Right lobe of liver (tissue), 6 donors: ENCODE measurements at regions not wholly inside any gene's neighbourhood (a gene's known extent, or its start where the extent isn't known, plus 50 kb on each side); places are given as distances from the start of the nearest gene placed in this dataset.

Experiments used
- ATAC-seq, 4 donors: fragments of 200-7000 bp; cut with Tn5 transposase; one replicate each; pipeline ENCODE4 v1.9.1; 2020; ENCODE audit warnings: mild to moderate bottlenecking in 4 of 4, moderate library complexity in 4 of 4
- DNase-seq, 3 donors: peaks; one replicate each; pipeline ENCODE4 v3.0.0-alpha.2; 2020
- H3K27ac ChIP-seq, 3 donors: fragments of 200-600 bp; one replicate each; pipeline ENCODE4 v1.8.0; 2022
- H3K27me3 ChIP-seq, 2 donors: fragments of 200-600 bp; one replicate each; pipeline ENCODE4 v1.8.0; 2022
- H3K36me3 ChIP-seq, 4 donors: fragments of 200-600 bp; sonication (generic) in 1 of 4; one replicate each; pipeline versions ENCODE4 v1.5.1 to v1.8.0; 2017 to 2022; ENCODE audit warnings: control low read depth in 1 of 4
- H3K4me1 ChIP-seq, 4 donors: fragments of 200-600 bp; sonication (generic) in 1 of 4; one replicate each; pipeline versions ENCODE4 v1.5.1 to v1.8.0; 2017 to 2022; ENCODE audit warnings: control low read depth in 1 of 4
- H3K4me3 ChIP-seq, 3 donors: fragments of 200-600 bp; one replicate each; pipeline ENCODE4 v1.8.0; 2022
- H3K9me3 ChIP-seq, 4 donors: fragments of 200-600 bp; sonication (generic) in 1 of 4; one replicate each; pipeline versions ENCODE4 v1.5.1 to v1.8.0; 2017 to 2022; ENCODE audit warnings: control low read depth in 1 of 4
- CTCF ChIP-seq, 4 donors: fragments of 200-600 bp in 3 of 4; fragments of 450-650 bp in 1 of 4; IDR thresholded peaks; one replicate each; pipeline versions ENCODE4 v1.5.1 to v1.8.0; 2016 to 2022; ENCODE audit warnings: antibody characterized with exemption in 4 of 4, mild to moderate bottlenecking in 2 of 4
- POLR2A ChIP-seq: fragments of 450-650 bp; IDR thresholded peaks from one replicate; pipeline ENCODE4 v1.6.1; 2017; ENCODE audit warnings: antibody characterized with exemption, mild to moderate bottlenecking
- WGBS: methylation state at CpG from one replicate; pipeline ENCODE4 v1.1.6; 2018; ENCODE audit warnings: low coverage, low lambda C conversion rate; ENCODE audit not compliant: insufficient coverage; ENCODE audit errors: missing lambda C conversion rate; 5-methylcytosine and 5-hydroxymethylcytosine counted together
- intact Hi-C, 2 donors: fragments of 100-400 bp; cut with DNase I; formaldehyde crosslinking; loops; one replicate each; pipeline versions ENCODE4 v1.11.2 to v1.14.1; 2022
- donor health status: DM: no; HTN: yes; CAD: no.
- donor health status: DM: no; HTN: no; CAD: no.
- donor health status: DM: no; HTN: no; CAD: no.
- donor health status: DM: no; HTN: yes; CAD: no.
- donor health status: DM: no; HTN: yes; CAD: no.

DNA sequence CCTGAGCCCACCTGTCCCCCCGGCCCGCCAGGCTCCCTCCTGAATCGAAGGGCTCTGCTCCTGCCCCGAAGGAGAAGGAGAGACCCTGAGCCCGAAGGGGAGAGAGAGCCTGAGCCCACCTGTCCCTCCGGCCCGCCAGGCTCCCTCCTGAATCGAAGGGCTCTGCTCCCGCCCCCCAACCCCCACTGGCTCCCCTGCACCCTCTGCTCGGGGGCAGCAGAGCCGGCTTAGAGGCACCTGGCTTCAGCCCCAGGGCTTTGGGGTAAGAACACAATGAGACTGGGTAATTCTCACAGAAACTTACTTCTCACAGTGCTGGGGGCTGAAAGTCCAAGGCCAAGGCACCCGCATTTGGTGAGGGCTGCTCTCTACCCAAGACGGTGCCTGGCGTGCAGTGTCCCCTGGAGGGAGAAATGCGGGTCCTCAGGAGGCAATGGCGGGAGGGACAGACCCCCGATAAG, 53.1 kb upstream of the FBRSL1 start:
- no peaks in the 10 kb centered on the region for H3K36me3 ChIP-seq
- H3K9me3 ChIP-seq, result no peaks in the 10 kb centered on the region
- no peak for DNase-seq
- WGBS, result 21% methylated on average over 6 of the region's 17 CpGs
- intact Hi-C loops, result no loop called here
- H3K27ac ChIP-seq, result no peak overlapping the region
- ATAC-seq, result no peak
- no peak overlapping the region for H3K4me3 ChIP-seq
- no peaks in the 10 kb centered on the region for H3K4me1 ChIP-seq
- TF ChIP-seq CTCF (IDR thresholded peaks at IDR 0.05) (no peak), POLR2A (no peak)
- H3K27me3 ChIP-seq, result no peaks in the 10 kb centered on the region

DNA sequence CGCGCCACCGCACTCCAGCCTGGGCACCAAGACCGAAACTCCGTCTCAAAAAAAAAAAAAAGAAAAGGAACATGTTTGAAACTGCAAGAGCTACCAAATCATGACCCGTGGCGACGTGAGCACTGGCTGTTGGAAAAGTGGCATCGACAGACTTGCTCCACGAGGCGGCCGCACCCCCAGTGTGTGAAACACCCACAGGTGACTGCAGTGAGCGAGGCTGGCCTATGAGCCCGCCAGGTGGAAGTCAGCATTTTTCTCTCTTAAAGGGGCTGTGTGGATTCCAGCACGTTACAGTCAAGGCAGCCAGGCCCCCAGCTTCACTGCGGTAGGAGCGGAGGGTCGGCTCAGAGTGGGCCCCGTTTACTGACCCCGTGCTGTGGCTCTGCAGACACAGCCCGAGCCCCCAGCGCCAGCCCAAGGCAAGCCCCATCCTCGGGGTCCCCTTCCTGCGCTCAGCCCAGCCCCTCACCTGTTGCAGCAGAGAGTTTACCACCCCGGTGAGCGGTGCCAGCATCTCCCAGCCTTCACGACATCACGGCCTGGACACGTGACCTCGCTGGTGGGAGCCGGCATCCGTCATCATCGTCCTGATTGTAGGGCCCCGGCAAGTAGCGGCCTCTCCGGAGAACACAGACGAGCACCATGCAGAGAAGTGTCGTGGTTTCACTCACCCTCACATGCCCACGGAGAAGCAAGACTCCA, 54.3 kb upstream of the FBRSL1 start:
- Histone ChIP-seq H3K4me1 (no peaks in the 10 kb centered on the region), H3K9me3 (no peaks in the 10 kb centered on the region), H3K27ac (no peak overlapping the region), H3K27me3 (no peaks in the 10 kb centered on the region), H3K4me3 (no peak overlapping the region), H3K36me3 (no peaks in the 10 kb centered on the region)
- intact Hi-C loops, result no loop called here
- ATAC-seq, result no peak
- TF ChIP-seq POLR2A, result no peak
- no peak for TF ChIP-seq CTCF (IDR thresholded peaks at IDR 0.05)
- WGBS, result 77% methylated on average over 6 of the region's 39 CpGs
- DNase-seq, result no peak

DNA sequence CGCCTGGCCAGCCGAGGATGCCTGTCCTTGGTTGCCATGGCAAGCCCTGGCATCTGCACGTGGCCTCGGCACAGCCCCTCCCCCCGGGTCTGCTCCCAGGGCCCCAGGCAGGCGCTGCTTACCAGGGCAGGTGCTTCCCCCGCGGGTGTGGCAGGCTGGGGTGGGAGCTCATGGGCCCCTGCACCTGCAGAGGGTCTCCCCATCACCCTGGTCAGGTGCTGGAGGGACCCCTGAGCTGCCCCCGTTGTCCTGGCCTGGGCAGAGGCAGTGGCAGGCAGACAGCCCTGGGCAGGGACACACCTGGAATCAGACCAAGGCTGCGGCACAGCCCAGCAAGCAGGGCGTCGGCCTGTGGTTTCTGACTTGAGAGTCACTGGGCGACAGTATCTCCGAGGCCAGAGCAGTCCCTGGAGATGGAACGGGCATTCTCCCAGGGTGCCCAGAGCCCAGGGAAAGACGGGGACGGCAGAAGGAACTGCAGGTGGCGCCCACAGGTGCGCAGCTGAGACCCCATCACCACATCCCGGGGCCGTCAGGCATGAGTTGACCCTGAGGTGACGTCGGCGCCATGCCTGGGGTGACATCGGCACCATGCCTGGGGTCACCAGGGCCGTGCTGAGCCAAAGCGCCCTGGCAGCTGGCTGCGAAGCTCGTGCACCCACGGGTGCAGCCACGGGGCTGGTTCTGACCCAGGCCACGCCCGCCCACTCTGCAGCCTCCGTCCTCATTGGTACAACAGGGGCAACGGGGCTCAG, 56.1 kb upstream of the FBRSL1 start:
- intact Hi-C loops, result no loop called here
- Histone ChIP-seq H3K36me3 (no peaks in the 10 kb centered on the region), H3K4me3 (no peak overlapping the region), H3K4me1 (no peaks in the 10 kb centered on the region), H3K27me3 (no peaks in the 10 kb centered on the region), H3K9me3 (no peaks in the 10 kb centered on the region), H3K27ac (no peak overlapping the region)
- WGBS, result 74% methylated on average over 10 of the region's 35 CpGs
- ATAC-seq (no peak), DNase-seq (no peak)
- TF ChIP-seq CTCF (IDR thresholded peaks at IDR 0.05), result no peak
- TF ChIP-seq POLR2A, result no peak

DNA sequence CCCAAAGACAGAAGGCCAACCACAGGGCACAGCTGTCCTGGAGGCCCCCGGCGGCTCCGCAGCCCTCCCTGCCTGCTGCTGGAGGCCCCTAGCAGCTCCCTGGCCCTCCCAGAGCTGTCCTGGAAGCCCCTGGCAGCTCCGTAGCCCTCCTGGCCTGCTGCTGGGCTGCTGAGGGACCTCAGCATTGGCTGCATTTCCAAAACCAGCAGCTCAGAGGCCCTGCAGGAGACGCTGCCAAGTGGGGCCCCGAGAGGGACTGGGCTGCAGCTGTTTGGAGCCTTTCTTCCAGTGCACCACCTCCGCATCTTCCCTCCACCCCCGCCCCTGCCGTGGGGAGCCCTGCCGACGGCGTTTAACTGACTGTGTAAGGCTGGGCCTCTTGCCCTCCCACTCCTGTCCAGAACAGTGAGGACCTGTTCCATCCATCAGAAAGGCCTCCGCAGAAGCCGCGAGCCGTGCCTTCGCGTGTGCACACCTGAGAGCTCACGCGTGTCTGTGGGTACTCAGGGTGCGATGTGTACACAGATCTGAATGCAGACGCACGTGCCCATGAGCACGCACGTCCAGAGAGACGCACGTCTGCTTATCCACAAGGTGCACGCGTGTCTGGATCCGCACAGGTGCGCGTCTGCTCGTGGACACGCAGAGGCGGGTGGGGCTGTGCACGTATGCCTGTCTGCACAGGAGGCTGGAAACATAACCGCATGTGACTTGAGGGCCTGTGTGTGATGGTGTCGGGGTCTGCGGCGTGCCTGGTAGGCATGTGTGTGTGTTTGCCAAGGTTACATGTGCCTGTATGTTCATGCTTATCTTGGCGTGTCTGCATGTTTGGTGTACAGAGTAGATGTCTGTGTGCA, 57.0 kb upstream of the FBRSL1 start:
- no peak for DNase-seq
- no peaks in the 10 kb centered on the region for H3K27me3 ChIP-seq

More for the DNA sequence above, 57.0 kb upstream of the FBRSL1 start:
- intact Hi-C loops, result no loop called here
- ATAC-seq, result no peak
- Histone ChIP-seq H3K27ac (no peak overlapping the region), H3K9me3 (no peaks in the 10 kb centered on the region), H3K4me1 (no peaks in the 10 kb centered on the region), H3K4me3 (no peak overlapping the region), H3K36me3 (no peaks in the 10 kb centered on the region)
- TF ChIP-seq CTCF (IDR thresholded peaks at IDR 0.05) (no peak), POLR2A (no peak)
- 40% methylated on average over 1 of the region's 41 CpGs for WGBS
